Adrenal gland (tissue), 9 donors: ENCODE measurements at regions not wholly inside any gene's neighbourhood (a gene's known extent, or its start where the extent isn't known, plus 50 kb on each side); places are given as distances from the start of the nearest gene placed in this dataset.

Experiments used
- DNase-seq, 7 donors: peaks; one replicate each; pipeline ENCODE4 v3.0.0-alpha.2; 2019 to 2020
- H3K27ac ChIP-seq, 5 donors: fragments of 200-600 bp; sonication (generic) in 4 of 5; 1 replicate in 3 of 5; 2 replicates in 2 of 5; pipeline versions ENCODE4 v1.5.1 to v1.8.0; 2016 to 2020; ENCODE audit warnings: mild to moderate bottlenecking in 1 of 5
- H3K27me3 ChIP-seq: fragments of 200-600 bp; 2 replicates; pipeline ENCODE4 v1.8.0; 2021
- H3K36me3 ChIP-seq, 2 donors: fragments of 200-600 bp; replicated peaks in 1 of 2; 1 replicate in 1 of 2; 2 replicates in 1 of 2; pipeline versions ENCODE4 v1.5.1 to v1.8.0; 2018 to 2022
- H3K4me1 ChIP-seq, 2 donors: fragments of 200-600 bp; replicated peaks in 1 of 2; 1 replicate in 1 of 2; 2 replicates in 1 of 2; pipeline versions ENCODE4 v1.5.1 to v1.8.0; 2018 to 2021
- H3K4me3 ChIP-seq, 4 donors: fragments of 200-600 bp; sonication (generic) in 3 of 4; one replicate each; pipeline ENCODE4 v1.5.1; 2016 to 2018
- H3K9me3 ChIP-seq, 3 donors: fragments of 200-600 bp; sonication (generic) in 1 of 3; replicated peaks in 1 of 3; 1 replicate in 2 of 3; 2 replicates in 1 of 3; pipeline versions ENCODE4 v1.5.1 to v1.8.0; 2016 to 2021
- CTCF ChIP-seq, 6 experiments: fragments of 450-650 bp in 4 of 6; fragments of 200-600 bp in 2 of 6; sonication (generic) in 1 of 6; IDR thresholded peaks; 1 replicate in 5 of 6; 2 replicates in 1 of 6; pipeline versions ENCODE4 v1.5.1 to v1.8.0; 2016 to 2021; ENCODE audit warnings: antibody characterized with exemption in 6 of 6, mild to moderate bottlenecking in 2 of 6, moderate library complexity in 1 of 6
- POLR2A ChIP-seq, 2 donors: fragments of 450-650 bp; IDR thresholded peaks; one replicate each; pipeline ENCODE4 v1.6.1; 2017; ENCODE audit warnings: antibody characterized with exemption in 2 of 2, mild to moderate bottlenecking in 2 of 2, moderate library complexity in 1 of 2
- whole genome bisulfite sequencing, 4 donors: extraction: QIAGEN DNeasy Blood & Tissue Kit in 2 of 4; methylation state at CpG; one replicate each; pipeline versions ENCODE4 v1.1.5 to v1.1.7; 2013 to 2017; 5-methylcytosine and 5-hydroxymethylcytosine counted together
- intact Hi-C, 2 donors: fragments of 100-400 bp; cut with DNase I; formaldehyde crosslinking; loops; one replicate each; pipeline versions ENCODE4 v1.14.1 to v1.15.0; 2022 to 2023
- donor health status: healthy with polysubstance abuse.
- donor health status: Bipolar disorder and iron deficiency.
- donor health status: DM: yes; HTN: yes; CAD: no.
- donor health status: DM: no; HTN: no; CAD: no.
- donor health status: DM: no; HTN: no; CAD: no.

DNA sequence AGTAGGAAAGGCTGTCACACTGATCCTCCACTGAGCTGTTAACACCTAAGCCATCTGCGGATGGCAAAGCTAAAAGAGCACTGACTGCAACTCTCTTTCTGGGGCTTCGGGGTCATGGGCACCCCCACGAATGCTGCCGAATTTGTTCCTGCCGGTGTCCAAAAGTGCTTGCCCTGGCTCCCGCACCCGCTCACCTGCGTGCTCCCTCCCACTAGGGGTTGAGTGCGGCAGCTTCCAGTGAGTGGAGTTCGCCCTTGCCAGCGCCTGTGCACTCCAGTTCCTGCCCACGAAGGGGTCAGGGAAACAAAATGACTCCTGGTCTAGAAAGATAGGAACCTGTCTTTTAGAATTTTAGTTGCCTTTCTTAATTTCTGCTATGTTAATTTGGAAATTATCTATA, 78.7 kb downstream of the IFI44 start:
- intact Hi-C loops: no loop called here
- Histone ChIP-seq H3K27ac (no peak overlapping the region), H3K36me3 (no peaks in the 10 kb centered on the region), H3K4me1 (no peaks in the 10 kb centered on the region), H3K27me3 (no peaks in the 10 kb centered on the region), H3K4me3 (no peak overlapping the region), H3K9me3 (no peaks in the 10 kb centered on the region)
- 81 to 86% (median 85%) methylated on average over 11 to 12 of the region's 12 CpGs for WGBS, 4 donors
- TF ChIP-seq CTCF (IDR thresholded peaks at IDR 0.05) (no peak), POLR2A (IDR thresholded peaks at IDR 0.05) (no peak)
- DNase-seq: no peak

DNA sequence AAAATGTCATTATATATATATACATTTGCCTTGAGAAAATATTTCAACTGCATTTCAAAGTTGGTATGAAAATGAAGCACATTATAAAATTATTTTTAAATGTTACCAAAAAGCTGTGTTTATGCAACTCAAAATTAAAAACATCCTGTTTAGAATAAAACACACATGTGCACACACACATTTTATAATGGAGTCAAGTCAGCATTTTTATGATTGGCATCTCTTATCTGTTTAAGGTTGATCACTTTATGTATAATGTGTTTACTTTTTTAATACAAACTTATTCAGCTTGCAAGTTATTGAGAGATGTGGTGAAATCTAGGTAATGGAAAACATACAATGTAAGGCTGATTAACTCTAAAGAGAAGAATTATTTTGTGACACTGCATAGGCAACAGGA, 80.4 kb downstream of the IFI44 start:
- no peaks in the 10 kb centered on the region for H3K27me3 ChIP-seq
- no peaks in the 10 kb centered on the region for H3K9me3 ChIP-seq
- no peak for DNase-seq
- H3K36me3 ChIP-seq: no peaks in the 10 kb centered on the region
- H3K4me3 ChIP-seq: no peak overlapping the region
- H3K4me1 ChIP-seq: no peaks in the 10 kb centered on the region
- no peak overlapping the region for H3K27ac ChIP-seq
- intact Hi-C loops: no loop called here
- TF ChIP-seq CTCF (IDR thresholded peaks at IDR 0.05) (no peak), POLR2A (IDR thresholded peaks at IDR 0.05) (no peak)

DNA sequence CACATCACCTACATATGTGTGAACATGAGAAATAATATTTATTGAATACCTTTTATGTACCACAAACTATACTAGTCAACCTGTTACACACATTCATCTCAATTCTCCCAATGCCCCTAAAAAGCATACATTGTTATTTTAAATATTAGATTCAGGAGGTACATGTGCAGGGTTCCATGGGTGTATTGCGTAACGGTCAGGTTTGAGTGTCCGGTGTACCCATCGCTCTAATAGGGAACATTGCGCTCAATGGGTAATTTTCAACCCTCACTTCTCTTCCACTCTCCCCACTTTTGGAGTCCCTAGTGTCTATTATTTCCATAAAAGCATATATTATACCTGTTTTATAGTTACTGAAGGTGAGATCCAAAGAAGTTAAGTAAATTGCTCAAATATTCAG, 82.0 kb downstream of the IFI44 start:
- Histone ChIP-seq H3K4me3 (no peak overlapping the region), H3K9me3 (no peaks in the 10 kb centered on the region), H3K27me3 (no peaks in the 10 kb centered on the region), H3K27ac (no peak overlapping the region), H3K36me3 (no peaks in the 10 kb centered on the region), H3K4me1 (no peaks in the 10 kb centered on the region)
- WGBS, 4 donors: 93 to 96% (median 95%) methylated on average over 5 of the region's 5 CpGs
- no peak for DNase-seq
- intact Hi-C loops: no loop called here
- TF ChIP-seq POLR2A (IDR thresholded peaks at IDR 0.05): no peak
- no peak for TF ChIP-seq CTCF (IDR thresholded peaks at IDR 0.05)

- no peak for TF ChIP-seq CTCF (IDR thresholded peaks at IDR 0.05)
- TF ChIP-seq POLR2A (IDR thresholded peaks at IDR 0.05): no peak
- H3K4me3 ChIP-seq: no peak overlapping the region
- WGBS, 4 donors: 83 to 100% (median 91%) methylated on average over 1 of the region's 1 CpG
- DNase-seq: no peak
- intact Hi-C loops: no loop called here
- H3K4me1 ChIP-seq: no peaks in the 10 kb centered on the region
- no peaks in the 10 kb centered on the region for H3K36me3 ChIP-seq
- H3K9me3 ChIP-seq: no peaks in the 10 kb centered on the region
- H3K27me3 ChIP-seq: no peaks in the 10 kb centered on the region
- H3K27ac ChIP-seq: no peak overlapping the region
Observed at GRCh38 chr1:78737241-78737640, 87.6 kb downstream of the IFI44 start.
